CD8-positive, alpha-beta memory T cell (primary cell): ENCODE measurements at regions not wholly inside any gene's neighbourhood (a gene's known extent, or its start where the extent isn't known, plus 50 kb on each side); places are given as distances from the start of the nearest gene placed in this dataset.

Source experiments
- CTCF ChIA-PET: fragments of 350-600 bp; sonication (Branson Sonifier 250); formaldehyde crosslinking; loops from one replicate; lab custom pipeline; 2021; ENCODE audit warnings: antibody characterized with exemption; lab: Charles Lee
- POLR2A ChIA-PET: fragments of 350-600 bp; sonication (Branson Sonifier 250); formaldehyde crosslinking; loops from one replicate; lab custom pipeline; 2021; ENCODE audit warnings: antibody characterized with exemption; lab: Charles Lee
- DNase-seq, 5 donors: peaks; one replicate each; pipeline versions ENCODE4 v3.0.0 to v3.0.0-alpha.2; 2020 to 2022; ENCODE audit warnings: mixed read lengths in 1 of 5
- H3K27ac ChIP-seq: one replicate; pipeline ENCODE4 v1.7.0; 2013; ENCODE audit warnings: low read depth, mild to moderate bottlenecking, low read length, moderate library complexity
- H3K27me3 ChIP-seq: 2 replicates; pipeline ENCODE4 v1.7.0; 2013; ENCODE audit warnings: low read length, mild to moderate bottlenecking; ENCODE audit not compliant: insufficient read depth, poor library complexity, severe bottlenecking
- H3K36me3 ChIP-seq: 2 replicates; pipeline ENCODE4 v1.7.0; 2013; ENCODE audit warnings: mild to moderate bottlenecking, low read length, moderate library complexity; ENCODE audit not compliant: insufficient read depth
- H3K4me1 ChIP-seq: 2 replicates; pipeline ENCODE4 v1.7.0; 2013; ENCODE audit warnings: mild to moderate bottlenecking, low read length, moderate library complexity; ENCODE audit not compliant: insufficient read depth
- H3K4me3 ChIP-seq: 2 replicates; pipeline ENCODE4 v1.7.0; 2013; ENCODE audit warnings: mild to moderate bottlenecking, low read length
- H3K9me3 ChIP-seq: 2 replicates; pipeline ENCODE4 v1.7.0; 2013; ENCODE audit warnings: mild to moderate bottlenecking, low read length
- H3K27ac Mint-ChIP-seq, 8 donors: one replicate each; pipeline ENCODE4 v1.8.0; 2020 to 2021; ENCODE audit warnings: mixed read lengths in 8 of 8, mild to moderate bottlenecking in 6 of 8, inconsistent platforms in 3 of 8, moderate library complexity in 3 of 8
- H3K27me3 Mint-ChIP-seq, 2 donors: one replicate each; pipeline ENCODE4 v1.8.0; 2020 to 2021; ENCODE audit warnings: mixed read lengths in 2 of 2, mild to moderate bottlenecking in 1 of 2, moderate library complexity in 1 of 2
- H3K36me3 Mint-ChIP-seq, 3 donors: one replicate each; pipeline ENCODE4 v1.8.0; 2020 to 2021; ENCODE audit warnings: mixed read lengths in 3 of 3, inconsistent platforms in 1 of 3, mild to moderate bottlenecking in 1 of 3
- H3K4me1 Mint-ChIP-seq, 3 donors: one replicate each; pipeline ENCODE4 v1.8.0; 2020 to 2021; ENCODE audit warnings: mixed read lengths in 3 of 3, inconsistent platforms in 1 of 3, mild to moderate bottlenecking in 1 of 3
- H3K4me3 Mint-ChIP-seq, 7 donors: one replicate each; pipeline ENCODE4 v1.8.0; 2020 to 2021; ENCODE audit warnings: mixed read lengths in 7 of 7, mild to moderate bottlenecking in 6 of 7, moderate library complexity in 4 of 7, inconsistent platforms in 2 of 7
- H3K9me3 Mint-ChIP-seq, 5 donors: one replicate each; pipeline ENCODE4 v1.8.0; 2020 to 2022; ENCODE audit warnings: mixed read lengths in 5 of 5, mild to moderate bottlenecking in 3 of 5, moderate library complexity in 2 of 5, inconsistent platforms in 1 of 5

GRCh38 chr4:10740891-10741620, 56.5 kb upstream of the CLNK start:
- no peaks in the 10 kb centered on the region for H3K4me1 Mint-ChIP-seq
- Histone ChIP-seq H3K27ac (no peak overlapping the region), H3K27me3 (no peaks in the 10 kb centered on the region), H3K36me3 (no peaks in the 10 kb centered on the region), H3K9me3 (no peaks in the 10 kb centered on the region), H3K4me1 (no peaks in the 10 kb centered on the region), H3K4me3 (no peak overlapping the region)
- no peak for DNase-seq
- no peaks in the 10 kb centered on the region for H3K27me3 Mint-ChIP-seq
- no peak overlapping the region for H3K27ac Mint-ChIP-seq
- H3K4me3 Mint-ChIP-seq: no peak overlapping the region
- no peaks in the 10 kb centered on the region for H3K9me3 Mint-ChIP-seq
- H3K36me3 Mint-ChIP-seq: no peaks in the 10 kb centered on the region
- ChIA-PET POLR2A (no interaction called here), CTCF (no interaction called here)

GRCh38 chr4:10740251-10740650, 55.7 kb upstream of the CLNK start:
- no peaks in the 10 kb centered on the region for H3K27me3 ChIP-seq
- DNase-seq: no peak
- H3K9me3 ChIP-seq: no peaks in the 10 kb centered on the region
- Mint-ChIP-seq H3K27me3 (no peaks in the 10 kb centered on the region), H3K9me3 (no peaks in the 10 kb centered on the region), H3K4me3 (no peak overlapping the region), H3K36me3 (no peaks in the 10 kb centered on the region), H3K4me1 (no peaks in the 10 kb centered on the region), H3K27ac (no peak overlapping the region)
- ChIA-PET POLR2A (no interaction called here), CTCF (no interaction called here)
- no peak overlapping the region for H3K4me3 ChIP-seq
- H3K4me1 ChIP-seq: no peaks in the 10 kb centered on the region
- H3K27ac ChIP-seq: no peak overlapping the region
- no peaks in the 10 kb centered on the region for H3K36me3 ChIP-seq

- H3K9me3 Mint-ChIP-seq: no peaks in the 10 kb centered on the region
- no peak overlapping the region for H3K4me3 Mint-ChIP-seq
- CTCF ChIA-PET: no interaction called here
- Histone ChIP-seq H3K36me3 (no peaks in the 10 kb centered on the region), H3K4me3 (no peak overlapping the region), H3K9me3 (no peaks in the 10 kb centered on the region), H3K27me3 (no peaks in the 10 kb centered on the region), H3K4me1 (no peaks in the 10 kb centered on the region), H3K27ac (no peak overlapping the region)
- DNase-seq: no peak
- POLR2A ChIA-PET: no interaction called here
- no peak overlapping the region for H3K27ac Mint-ChIP-seq
- H3K36me3 Mint-ChIP-seq: no peaks in the 10 kb centered on the region
- H3K27me3 Mint-ChIP-seq: no peaks in the 10 kb centered on the region
- H3K4me1 Mint-ChIP-seq: no peaks in the 10 kb centered on the region
These were observed 54.4 kb upstream of the CLNK start for GRCh38 chr4:10738826-10739489.

GRCh38 chr4:10737337-10737736, 52.8 kb upstream of the CLNK start:
- no peaks in the 10 kb centered on the region for H3K9me3 Mint-ChIP-seq
- Histone ChIP-seq H3K4me1 (no peaks in the 10 kb centered on the region), H3K27me3 (no peaks in the 10 kb centered on the region), H3K4me3 (no peak overlapping the region), H3K36me3 (no peaks in the 10 kb centered on the region), H3K9me3 (no peaks in the 10 kb centered on the region), H3K27ac (no peak overlapping the region)
- no peaks in the 10 kb centered on the region for H3K36me3 Mint-ChIP-seq
- ChIA-PET CTCF (no interaction called here), POLR2A (no interaction called here)
- H3K27me3 Mint-ChIP-seq: peaks cover 0 to 3% of the 10 kb centered on the region in 2 donors
- no peak overlapping the region for H3K4me3 Mint-ChIP-seq
- peaks cover 4 to 14% (median 8%) of the 10 kb centered on the region in 3 donors for H3K4me1 Mint-ChIP-seq
- no peak overlapping the region for H3K27ac Mint-ChIP-seq
- DNase-seq: no peak

- no peaks in the 10 kb centered on the region for H3K36me3 Mint-ChIP-seq
- Histone ChIP-seq H3K36me3 (no peaks in the 10 kb centered on the region), H3K4me3 (no peak overlapping the region), H3K27me3 (no peaks in the 10 kb centered on the region), H3K4me1 (no peaks in the 10 kb centered on the region), H3K9me3 (no peaks in the 10 kb centered on the region), H3K27ac (no peak overlapping the region)
- H3K4me1 Mint-ChIP-seq: peaks cover 4 to 19% (median 11%) of the 10 kb centered on the region in 3 donors
- DNase-seq: no peak
- H3K9me3 Mint-ChIP-seq: no peaks in the 10 kb centered on the region
- peaks cover 0 to 3% of the 10 kb centered on the region in 2 donors for H3K27me3 Mint-ChIP-seq
- ChIA-PET POLR2A (no interaction called here), CTCF (no interaction called here)
- no peak overlapping the region for H3K27ac Mint-ChIP-seq
- H3K4me3 Mint-ChIP-seq: no peak overlapping the region
These were observed 52.3 kb upstream of the CLNK start for GRCh38 chr4:10736895-10737294.

- Mint-ChIP-seq H3K4me1 (peaks cover 4 to 25% (median 11%) of the 10 kb centered on the region in 3 donors), H3K4me3 (no peak overlapping the region), H3K27me3 (peaks cover 0 to 3% of the 10 kb centered on the region in 2 donors), H3K9me3 (no peaks in the 10 kb centered on the region), H3K36me3 (no peaks in the 10 kb centered on the region), H3K27ac (no peak overlapping the region)
- Histone ChIP-seq H3K27ac (no peak overlapping the region), H3K4me3 (no peak overlapping the region), H3K9me3 (no peaks in the 10 kb centered on the region), H3K36me3 (no peaks in the 10 kb centered on the region), H3K27me3 (no peaks in the 10 kb centered on the region), H3K4me1 (no peaks in the 10 kb centered on the region)
- ChIA-PET CTCF (no interaction called here), POLR2A (no interaction called here)
- no peak for DNase-seq
These were observed 51.7 kb upstream of the CLNK start for GRCh38 chr4:10736266-10736665.

GRCh38 chr4:10734697-10735096, 50.1 kb upstream of the CLNK start:
- DNase-seq: no peak
- CTCF ChIA-PET: no interaction called here
- H3K27ac Mint-ChIP-seq: no peak overlapping the region

More at GRCh38 chr4:10734697-10735096, 50.1 kb upstream of the CLNK start:
- Mint-ChIP-seq H3K4me1 (peaks cover 4 to 27% (median 11%) of the 10 kb centered on the region in 3 donors), H3K9me3 (peaks cover 0 to 2% (median 0%) of the 10 kb centered on the region in 5 donors), H3K27me3 (peaks cover 0 to 3% of the 10 kb centered on the region in 2 donors), H3K4me3 (no peak overlapping the region), H3K36me3 (no peaks in the 10 kb centered on the region)
- H3K27ac ChIP-seq: no peak overlapping the region
- H3K9me3 ChIP-seq: no peaks in the 10 kb centered on the region
- POLR2A ChIA-PET: no interaction called here
- H3K27me3 ChIP-seq: no peaks in the 10 kb centered on the region
- no peak overlapping the region for H3K4me3 ChIP-seq
- H3K36me3 ChIP-seq: no peaks in the 10 kb centered on the region
- no peaks in the 10 kb centered on the region for H3K4me1 ChIP-seq
